ENCODE measurements at regions not wholly inside any gene's neighbourhood (a gene's known extent, or its start where the extent isn't known, plus 50 kb on each side); places are given as distances from the start of the nearest gene placed in this dataset.

- no peaks in the 10 kb centered on the region for H3F3A ChIP-seq (replicated peaks; ENCODE audit: insufficient read depth)
- H2AFZ ChIP-seq (ENCODE audit: low read depth), result no peak overlapping the region
- no peaks in the 10 kb centered on the region for H4K20me1 ChIP-seq (ENCODE audit: insufficient read depth)
- H3K4me3 ChIP-seq (ENCODE audit: low read depth in 2 of 2, low read length in 1 of 2), result no peak overlapping the region
- no peaks in the 10 kb centered on the region; a peak in 1 of 4 replicates for H3K4me1 ChIP-seq (ENCODE audit: control insufficient read depth in 1 of 2, insufficient read depth in 2 of 2, low read depth in 1 of 2, low read length in 1 of 2)
- H3K36me3 ChIP-seq (replicated peaks in 1 of 2; ENCODE audit: control insufficient read depth in 1 of 2, insufficient read depth in 2 of 2, low read length in 1 of 2), result no peaks in the 10 kb centered on the region
- no peak for DNase-seq
- H3K4me2 ChIP-seq, result no peak overlapping the region
- 74% methylated on average over 12 of the region's 12 CpGs for WGBS (ENCODE audit: low lambda C conversion rate)
- no peaks in the 10 kb centered on the region for H3K79me2 ChIP-seq (ENCODE audit: insufficient read depth)
- H3K27me3 ChIP-seq (ENCODE audit: insufficient read depth), result no peaks in the 10 kb centered on the region
- H3K9me2 ChIP-seq, result no peaks in the 10 kb centered on the region
- no peak overlapping the region for H3K27ac ChIP-seq (ENCODE audit: low read depth in 2 of 2, low read length in 1 of 2)
- no peaks in the 10 kb centered on the region for H3K9me3 ChIP-seq
- TF ChIP-seq, protein P1, sequence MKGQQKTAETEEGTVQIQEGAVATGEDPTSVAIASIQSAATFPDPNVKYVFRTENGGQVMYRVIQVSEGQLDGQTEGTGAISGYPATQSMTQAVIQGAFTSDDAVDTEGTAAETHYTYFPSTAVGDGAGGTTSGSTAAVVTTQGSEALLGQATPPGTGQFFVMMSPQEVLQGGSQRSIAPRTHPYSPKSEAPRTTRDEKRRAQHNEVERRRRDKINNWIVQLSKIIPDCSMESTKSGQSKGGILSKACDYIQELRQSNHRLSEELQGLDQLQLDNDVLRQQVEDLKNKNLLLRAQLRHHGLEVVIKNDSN (IDR thresholded peaks at IDR 0.05; ENCODE audit: borderline replicate concordance, low read depth), result no peak
- TF ChIP-seq RCOR1 (IDR thresholded peaks at IDR 0.05; ENCODE audit: low read length), result no peak
- no peak for TF ChIP-seq RXRA (IDR thresholded peaks at IDR 0.05; ENCODE audit: borderline replicate concordance, low read depth)
- no peak for TF ChIP-seq REST (IDR thresholded peaks at IDR 0.05; ENCODE audit: low read depth, low read length)
- TF ChIP-seq NFIC (IDR thresholded peaks at IDR 0.05; ENCODE audit: borderline replicate concordance), result no peak
- TF ChIP-seq TEAD4 (IDR thresholded peaks at IDR 0.05; ENCODE audit: borderline replicate concordance, insufficient read depth), result no peak
- no peak for TF ChIP-seq FOSL2 (IDR thresholded peaks at IDR 0.05; ENCODE audit: borderline replicate concordance, low read depth)
- no peak for TF ChIP-seq IRF3 (IDR thresholded peaks at IDR 0.05; ENCODE audit: low read depth, low read length)
- no peak for TF ChIP-seq MXI1 (IDR thresholded peaks at IDR 0.05; ENCODE audit: low read depth, low read length)
- no peak for TF ChIP-seq CTCF (IDR thresholded peaks at IDR 0.05)
- no peak for TF ChIP-seq GABPA (IDR thresholded peaks at IDR 0.05; ENCODE audit: low read depth)
- no peak for TF ChIP-seq POLR2AphosphoS5 (IDR thresholded peaks at IDR 0.05; ENCODE audit: low read depth, low read length)
- no peak for TF ChIP-seq YY1 (IDR thresholded peaks at IDR 0.05; ENCODE audit: low read depth)
- no peak for TF ChIP-seq CHD2 (IDR thresholded peaks at IDR 0.05; ENCODE audit: low read length, partially characterized antibody)
- TF ChIP-seq EP300 (IDR thresholded peaks at IDR 0.05; ENCODE audit: borderline replicate concordance in 1 of 2, low read depth in 1 of 2, low read length in 1 of 2), result no peak
- TF ChIP-seq, protein P2, sequence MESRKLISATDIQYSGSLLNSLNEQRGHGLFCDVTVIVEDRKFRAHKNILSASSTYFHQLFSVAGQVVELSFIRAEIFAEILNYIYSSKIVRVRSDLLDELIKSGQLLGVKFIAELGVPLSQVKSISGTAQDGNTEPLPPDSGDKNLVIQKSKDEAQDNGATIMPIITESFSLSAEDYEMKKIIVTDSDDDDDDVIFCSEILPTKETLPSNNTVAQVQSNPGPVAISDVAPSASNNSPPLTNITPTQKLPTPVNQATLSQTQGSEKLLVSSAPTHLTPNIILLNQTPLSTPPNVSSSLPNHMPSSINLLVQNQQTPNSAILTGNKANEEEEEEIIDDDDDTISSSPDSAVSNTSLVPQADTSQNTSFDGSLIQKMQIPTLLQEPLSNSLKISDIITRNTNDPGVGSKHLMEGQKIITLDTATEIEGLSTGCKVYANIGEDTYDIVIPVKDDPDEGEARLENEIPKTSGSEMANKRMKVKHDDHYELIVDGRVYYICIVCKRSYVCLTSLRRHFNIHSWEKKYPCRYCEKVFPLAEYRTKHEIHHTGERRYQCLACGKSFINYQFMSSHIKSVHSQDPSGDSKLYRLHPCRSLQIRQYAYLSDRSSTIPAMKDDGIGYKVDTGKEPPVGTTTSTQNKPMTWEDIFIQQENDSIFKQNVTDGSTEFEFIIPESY (IDR thresholded peaks at IDR 0.05; ENCODE audit: borderline replicate concordance, low read depth), result no peak
- no peak for TF ChIP-seq EZH2phosphoT487 (IDR thresholded peaks at IDR 0.05; ENCODE audit: borderline replicate concordance, low read depth)
- no peak for TF ChIP-seq SIN3A (IDR thresholded peaks at IDR 0.05; ENCODE audit: borderline replicate concordance, low read depth, low read length)
- no peak overlapping the region for H3K9ac ChIP-seq
- CTCF ChIA-PET, result interaction anchor here (1.2 kb wide), 1 partner anchor 12 kb away, joined by 3 read pairs; no protein-coding TSS in a partner anchor
- POLR2A ChIA-PET, result no interaction called here
Observed at GRCh38 chr2:217075268-217076057, 215.6 kb upstream of the TNP1 start.
